ENCODE measurements at regions not wholly inside any gene's neighbourhood (a gene's known extent, or its start where the extent isn't known, plus 50 kb on each side); places are given as distances from the start of the nearest gene placed in this dataset.

DNA sequence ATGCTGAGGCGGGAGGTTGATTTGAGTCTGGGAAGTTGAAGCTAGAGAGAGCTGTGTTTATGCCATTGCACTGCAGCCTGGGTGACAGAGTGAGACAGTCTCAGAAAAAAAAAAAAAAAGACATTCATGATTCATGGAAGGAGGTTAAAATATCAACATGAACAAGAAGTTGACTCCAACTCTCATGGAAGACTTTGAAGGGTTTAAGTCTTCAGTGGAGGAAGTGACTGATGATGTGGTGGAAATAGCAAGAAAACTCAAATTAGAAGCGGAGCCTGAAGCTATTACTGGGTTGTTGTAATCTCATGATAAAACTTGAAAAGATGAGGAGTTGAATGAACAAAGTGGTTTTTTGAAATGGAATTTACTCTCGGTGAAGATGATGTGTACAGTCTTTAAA is 491.8 kb downstream of the SQOR start:
- WGBS, 3 donors, result 80 to 92% (median 88%) methylated on average over 3 of the region's 3 CpGs
- intact Hi-C loops (cut with DNase I), result no loop called here
- TF ChIP-seq EP300 (IDR thresholded peaks at IDR 0.05) (no peak), POLR2A (IDR thresholded peaks at IDR 0.05) (no peak)
- TF ChIP-seq, protein P1, sequence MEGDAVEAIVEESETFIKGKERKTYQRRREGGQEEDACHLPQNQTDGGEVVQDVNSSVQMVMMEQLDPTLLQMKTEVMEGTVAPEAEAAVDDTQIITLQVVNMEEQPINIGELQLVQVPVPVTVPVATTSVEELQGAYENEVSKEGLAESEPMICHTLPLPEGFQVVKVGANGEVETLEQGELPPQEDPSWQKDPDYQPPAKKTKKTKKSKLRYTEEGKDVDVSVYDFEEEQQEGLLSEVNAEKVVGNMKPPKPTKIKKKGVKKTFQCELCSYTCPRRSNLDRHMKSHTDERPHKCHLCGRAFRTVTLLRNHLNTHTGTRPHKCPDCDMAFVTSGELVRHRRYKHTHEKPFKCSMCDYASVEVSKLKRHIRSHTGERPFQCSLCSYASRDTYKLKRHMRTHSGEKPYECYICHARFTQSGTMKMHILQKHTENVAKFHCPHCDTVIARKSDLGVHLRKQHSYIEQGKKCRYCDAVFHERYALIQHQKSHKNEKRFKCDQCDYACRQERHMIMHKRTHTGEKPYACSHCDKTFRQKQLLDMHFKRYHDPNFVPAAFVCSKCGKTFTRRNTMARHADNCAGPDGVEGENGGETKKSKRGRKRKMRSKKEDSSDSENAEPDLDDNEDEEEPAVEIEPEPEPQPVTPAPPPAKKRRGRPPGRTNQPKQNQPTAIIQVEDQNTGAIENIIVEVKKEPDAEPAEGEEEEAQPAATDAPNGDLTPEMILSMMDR (IDR thresholded peaks at IDR 0.05), result no peak

DNA sequence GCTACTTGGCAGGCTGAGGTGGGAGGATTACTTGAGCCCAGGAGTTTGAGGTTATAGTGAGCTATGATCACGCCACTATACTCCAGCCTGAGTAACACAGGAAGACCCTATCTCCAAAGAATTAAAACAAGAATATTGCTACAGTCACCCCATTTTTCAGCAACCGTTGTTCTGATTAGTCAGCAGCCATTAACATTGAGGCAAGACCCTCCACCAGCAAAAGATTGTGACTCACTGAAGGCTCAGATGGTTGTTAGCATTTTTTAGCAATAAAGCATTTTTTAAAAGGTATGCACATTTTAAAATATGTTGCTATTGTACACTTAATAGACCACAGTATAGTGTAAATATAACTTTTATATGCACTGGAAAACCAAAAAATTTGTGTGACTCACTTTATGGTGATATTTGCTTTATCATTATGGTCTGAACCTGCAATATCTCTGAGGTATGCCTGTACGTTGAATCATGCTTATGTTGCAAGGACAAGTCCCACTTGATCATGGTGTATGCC is 492.6 kb downstream of the SQOR start:
- no peaks in the 10 kb centered on the region for H3K4me1 ChIP-seq (ENCODE audit: insufficient read depth)
- no peak overlapping the region for H3K4me3 ChIP-seq
- H3K9me3 ChIP-seq, result no peaks in the 10 kb centered on the region
- DNase-seq, result no peak
- no peak for TF ChIP-seq POLR2A (IDR thresholded peaks at IDR 0.05)
- TF ChIP-seq EP300 (IDR thresholded peaks at IDR 0.05), result no peak
- H3K36me3 ChIP-seq, result no peaks in the 10 kb centered on the region
- no peaks in the 10 kb centered on the region for H3K27me3 ChIP-seq
- intact Hi-C loops (cut with DNase I), result no loop called here
- 63 to 66% (median 65%) methylated on average over 3 of the region's 3 CpGs for WGBS, 3 donors
- no peak overlapping the region for H3K27ac ChIP-seq

More for the DNA sequence above, 491.8 kb downstream of the SQOR start:
- Histone ChIP-seq H3K36me3 (no peaks in the 10 kb centered on the region), H3K4me3 (no peak overlapping the region), H3K27ac (no peak overlapping the region), H3K27me3 (no peaks in the 10 kb centered on the region), H3K4me1 (ENCODE audit: insufficient read depth) (no peaks in the 10 kb centered on the region), H3K9me3 (no peaks in the 10 kb centered on the region)
- no peak for DNase-seq

GRCh38 chr15:46129145-46129544 is 494.3 kb downstream of the SQOR start:
- H3K27ac ChIP-seq, result no peak overlapping the region
- intact Hi-C loops (cut with DNase I), result no loop called here
- H3K9me3 ChIP-seq, result no peaks in the 10 kb centered on the region
- H3K4me1 ChIP-seq (ENCODE audit: insufficient read depth), result no peaks in the 10 kb centered on the region
- 67 to 72% (median 68%) methylated on average over 1 of the region's 1 CpG for WGBS, 3 donors
- DNase-seq, result no peak
- TF ChIP-seq EP300 (IDR thresholded peaks at IDR 0.05) (no peak), POLR2A (IDR thresholded peaks at IDR 0.05) (no peak)
- TF ChIP-seq, protein P1 (IDR thresholded peaks at IDR 0.05), result no peak
- no peaks in the 10 kb centered on the region for H3K27me3 ChIP-seq
- H3K36me3 ChIP-seq, result no peaks in the 10 kb centered on the region
- no peak overlapping the region for H3K4me3 ChIP-seq

GRCh38 chr15:46131876-46132275 is 497.0 kb downstream of the SQOR start:
- 82 to 89% (median 88%) methylated on average over 6 of the region's 6 CpGs for WGBS, 3 donors
- no peaks in the 10 kb centered on the region for H3K36me3 ChIP-seq
- no peaks in the 10 kb centered on the region for H3K9me3 ChIP-seq
- intact Hi-C loops (cut with DNase I), result no loop called here
- H3K4me3 ChIP-seq, result no peak overlapping the region
- H3K4me1 ChIP-seq (ENCODE audit: insufficient read depth), result no peaks in the 10 kb centered on the region
- no peak for DNase-seq
- no peak for TF ChIP-seq EP300 (IDR thresholded peaks at IDR 0.05)
- H3K27me3 ChIP-seq, result no peaks in the 10 kb centered on the region
- H3K27ac ChIP-seq, result no peak overlapping the region

DNA sequence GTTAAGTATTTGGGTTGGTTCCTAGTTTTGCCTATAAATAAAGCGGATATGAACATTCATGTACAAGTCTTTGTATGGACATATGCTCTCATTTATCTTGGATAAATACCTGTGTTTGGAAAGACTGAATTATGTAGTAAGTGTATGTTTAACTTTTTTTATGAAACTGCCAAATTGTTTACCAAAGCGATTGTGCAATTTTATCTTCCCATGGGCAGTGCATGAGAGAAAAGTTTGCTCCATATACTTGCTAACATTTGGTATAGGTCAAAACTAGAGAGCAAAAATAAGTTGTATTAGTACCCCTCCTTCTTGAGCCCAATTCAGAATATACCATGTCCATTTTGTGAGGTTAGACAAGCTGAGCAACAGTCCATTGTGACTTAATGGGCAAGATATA is 502.6 kb downstream of the SQOR start:
- Histone ChIP-seq H3K27me3 (no peaks in the 10 kb centered on the region), H3K4me3 (no peak overlapping the region), H3K4me1 (ENCODE audit: insufficient read depth) (no peaks in the 10 kb centered on the region), H3K27ac (no peak overlapping the region), H3K36me3 (no peaks in the 10 kb centered on the region), H3K9me3 (no peaks in the 10 kb centered on the region)
- intact Hi-C loops (cut with DNase I), result no loop called here
- no peak for TF ChIP-seq POLR2A (IDR thresholded peaks at IDR 0.05)
- TF ChIP-seq, protein P1 (IDR thresholded peaks at IDR 0.05), result no peak
- no peak for TF ChIP-seq EP300 (IDR thresholded peaks at IDR 0.05)
- no peak for DNase-seq
- 87 to 90% (median 89%) methylated on average over 2 of the region's 2 CpGs for WGBS, 3 donors
